WTC11 (cell line): ENCODE measurements at regions not wholly inside any gene's neighbourhood (a gene's known extent, or its start where the extent isn't known, plus 50 kb on each side); places are given as distances from the start of the nearest gene placed in this dataset.

Experiments used
- ATAC-seq: fragments of 200-7000 bp; cut with Tn5 transposase; 2 replicates; pipeline ENCODE4 v1.10.0; 2021; ENCODE audit warnings: mild to moderate bottlenecking, moderate library complexity
- CTCF ChIA-PET: fragments of 300-600 bp; sonication (Branson Sonifier 250); formaldehyde crosslinking; loops from one replicate; lab custom pipeline; 2021; ENCODE audit warnings: antibody characterized with exemption; lab: Charles Lee
- POLR2A ChIA-PET: fragments of 350-600 bp; sonication (Branson Sonifier 250); formaldehyde crosslinking; loops from one replicate; lab custom pipeline; 2021; ENCODE audit warnings: antibody characterized with exemption; lab: Charles Lee
- DNase-seq: peaks from one replicate; pipeline ENCODE4 v3.0.0; 2021; ENCODE audit warnings: low spot score
- H3K27ac Mint-ChIP-seq: 2 replicates; pipeline ENCODE4 v1.8.0; 2021; ENCODE audit warnings: mixed read lengths
- H3K27me3 Mint-ChIP-seq: 2 replicates; pipeline ENCODE4 v1.8.0; 2021; ENCODE audit warnings: low read depth, mild to moderate bottlenecking, moderate library complexity, mixed read lengths
- H3K36me3 Mint-ChIP-seq: 2 replicates; pipeline ENCODE4 v1.8.0; 2021; ENCODE audit warnings: mixed read lengths
- H3K4me1 Mint-ChIP-seq: 2 replicates; pipeline ENCODE4 v1.8.0; 2022; ENCODE audit warnings: mixed read lengths
- H3K4me3 Mint-ChIP-seq: 2 replicates; pipeline ENCODE4 v1.8.0; 2021; ENCODE audit warnings: mild to moderate bottlenecking, moderate library complexity, mixed read lengths
- H3K9me3 Mint-ChIP-seq: 2 replicates; pipeline ENCODE4 v1.8.0; 2021; ENCODE audit warnings: mixed read lengths
- ATF1 ChIP-seq: sonication (generic); formaldehyde crosslinking; IDR thresholded peaks from 2 replicates; pipeline ENCODE4 v1.8.1; 2023; ENCODE audit warnings: mild to moderate bottlenecking, moderate library complexity, missing genetic modification reagents
- CREB1 ChIP-seq: sonication (generic); formaldehyde crosslinking; IDR thresholded peaks from 2 replicates; pipeline ENCODE4 v1.8.0; 2023; ENCODE audit warnings: mild to moderate bottlenecking, missing genetic modification reagents
- E2F4 ChIP-seq: sonication (generic); formaldehyde crosslinking; IDR thresholded peaks from 2 replicates; pipeline ENCODE4 v1.8.1; 2022; ENCODE audit warnings: low read depth, mild to moderate bottlenecking, moderate library complexity, missing genetic modification reagents, borderline replicate concordance
- ELF4 ChIP-seq: sonication (generic); formaldehyde crosslinking; IDR thresholded peaks from 2 replicates; pipeline ENCODE4 v1.8.1; 2022; ENCODE audit warnings: low read depth, mild to moderate bottlenecking, moderate library complexity, missing genetic modification reagents
- FOXJ3 ChIP-seq: sonication (generic); formaldehyde crosslinking; IDR thresholded peaks from 2 replicates; pipeline ENCODE4 v1.9.0; 2021; ENCODE audit warnings: missing genetic modification reagents, mild to moderate bottlenecking, borderline replicate concordance
- FOXP1 ChIP-seq: sonication (generic); formaldehyde crosslinking; IDR thresholded peaks from 2 replicates; pipeline ENCODE4 v1.8.0; 2022; ENCODE audit warnings: missing genetic modification reagents, mild to moderate bottlenecking, moderate library complexity, borderline replicate concordance
- GTF2I ChIP-seq: fragments of 250-450 bp; sonication (Bioruptor Pico); conservative IDR thresholded peaks from 2 replicates; pipeline ENCODE4 v1.4.0; 2021; ENCODE audit warnings: mild to moderate bottlenecking
- IRF2 ChIP-seq: sonication (generic); formaldehyde crosslinking; IDR thresholded peaks from 2 replicates; pipeline ENCODE4 v1.8.0; 2022; ENCODE audit warnings: low read depth, missing genetic modification reagents, borderline replicate concordance
- JAZF1 ChIP-seq: fragments of 250-450 bp; sonication (Bioruptor Pico); IDR thresholded peaks from 2 replicates; pipeline ENCODE4 v1.9.0; 2021; ENCODE audit warnings: moderate library complexity, mild to moderate bottlenecking, inconsistent platforms
- KAT7 ChIP-seq: sonication (generic); formaldehyde crosslinking; IDR thresholded peaks from 2 replicates; pipeline ENCODE4 v1.8.1; 2023; ENCODE audit warnings: missing genetic modification reagents, mild to moderate bottlenecking, borderline replicate concordance
- NFATC4 ChIP-seq: fragments of 250-450 bp; sonication (Bioruptor Pico); IDR thresholded peaks from 2 replicates; pipeline ENCODE4 v1.9.0; 2021; ENCODE audit warnings: mild to moderate bottlenecking
- NR3C1 ChIP-seq: sonication (generic); formaldehyde crosslinking; conservative IDR thresholded peaks from 2 replicates; pipeline ENCODE4 v1.8.1; 2023; ENCODE audit warnings: low read depth, mild to moderate bottlenecking, missing genetic modification reagents
- PRRX2 ChIP-seq: fragments of 250-450 bp; sonication (Bioruptor Pico); IDR thresholded peaks from 2 replicates; pipeline ENCODE4 v1.8.0; 2021; ENCODE audit warnings: mild to moderate bottlenecking
- RELA ChIP-seq: sonication (generic); formaldehyde crosslinking; IDR thresholded peaks from 2 replicates; pipeline ENCODE4 v1.8.1; 2022; ENCODE audit warnings: missing genetic modification reagents, mild to moderate bottlenecking, borderline replicate concordance
- TP53 ChIP-seq: sonication (generic); formaldehyde crosslinking; IDR thresholded peaks from 2 replicates; pipeline ENCODE4 v1.8.1; 2023; ENCODE audit warnings: mild to moderate bottlenecking, missing genetic modification reagents
- USF1 ChIP-seq: sonication (generic); formaldehyde crosslinking; IDR thresholded peaks from 2 replicates; pipeline ENCODE4 v1.8.0; 2022; ENCODE audit warnings: mild to moderate bottlenecking, missing genetic modification reagents
- ZNF121 ChIP-seq: sonication (generic); formaldehyde crosslinking; IDR thresholded peaks from 2 replicates; pipeline ENCODE4 v1.8.0; 2023; ENCODE audit warnings: missing genetic modification reagents
- ZNF232 ChIP-seq: sonication (generic); formaldehyde crosslinking; IDR thresholded peaks from 2 replicates; pipeline ENCODE4 v1.8.0; 2022; ENCODE audit warnings: mild to moderate bottlenecking, missing genetic modification reagents
- ZNF423 ChIP-seq: fragments of 250-450 bp; sonication (Bioruptor Pico); IDR thresholded peaks from 2 replicates; pipeline ENCODE4 v2.1.2; 2022; ENCODE audit warnings: mild to moderate bottlenecking, moderate library complexity
- ZNF671 ChIP-seq: fragments of 250-450 bp; sonication (Bioruptor Pico); IDR thresholded peaks from 2 replicates; pipeline ENCODE4 v1.8.0; 2021; ENCODE audit warnings: mild to moderate bottlenecking
- TF ChIP-seq, protein P1 (sequence below): sonication (generic); formaldehyde crosslinking; IDR thresholded peaks from 2 replicates; pipeline ENCODE4 v1.8.1; 2022; ENCODE audit warnings: low read depth, missing genetic modification reagents, borderline replicate concordance
- TF ChIP-seq, protein P2 (sequence below): sonication (generic); formaldehyde crosslinking; IDR thresholded peaks from 2 replicates; pipeline ENCODE4 v1.8.0; 2023; ENCODE audit warnings: mild to moderate bottlenecking, missing genetic modification reagents
- TF ChIP-seq, protein P3 (sequence below): fragments of 250-450 bp; sonication (Bioruptor Pico); IDR thresholded peaks from 2 replicates; pipeline ENCODE4 v1.9.0; 2021; ENCODE audit warnings: mild to moderate bottlenecking

DNA sequence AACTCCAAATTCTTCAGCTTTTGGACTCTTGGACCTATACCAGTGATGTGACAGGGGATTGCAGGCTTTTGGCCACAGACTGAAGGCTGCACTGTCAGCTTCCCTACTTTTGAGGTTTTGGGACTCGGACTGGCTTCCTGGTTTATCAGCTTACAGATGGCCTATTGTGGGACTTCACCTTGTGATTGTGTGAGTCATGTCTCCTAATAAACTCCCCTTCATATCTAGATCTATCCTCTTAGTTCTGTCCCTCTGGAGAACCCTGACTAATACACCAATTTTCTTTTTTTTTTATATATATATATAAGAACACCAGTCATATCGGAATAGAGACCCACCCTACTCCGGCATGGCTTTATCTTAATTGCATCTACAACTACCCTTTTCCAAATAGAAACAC is 166.8 kb downstream of the ETV1 start:
- peaks cover 11% of the 10 kb centered on the region for H3K9me3 Mint-ChIP-seq
- H3K4me3 Mint-ChIP-seq: no peak overlapping the region
- no peak for ATAC-seq
- POLR2A ChIA-PET: no interaction called here
- TF ChIP-seq ATF1 (CRISPR knock-in tag) (no peak), JAZF1 (CRISPR knock-in tag) (no peak), ZNF671 (CRISPR knock-in tag) (no peak), FOXJ3 (no peak), NR3C1 (no peak), ZNF121 (CRISPR knock-in tag) (no peak), TP53 (CRISPR knock-in tag) (no peak)
- no peak overlapping the region for H3K27ac Mint-ChIP-seq
- H3K27me3 Mint-ChIP-seq: no peaks in the 10 kb centered on the region; the same call in 1 of the 2 replicates
- H3K36me3 Mint-ChIP-seq: no peaks in the 10 kb centered on the region; the same call in 1 of the 2 replicates
- CTCF ChIA-PET: no interaction called here
- no peak for DNase-seq
- H3K4me1 Mint-ChIP-seq: no peaks in the 10 kb centered on the region

DNA sequence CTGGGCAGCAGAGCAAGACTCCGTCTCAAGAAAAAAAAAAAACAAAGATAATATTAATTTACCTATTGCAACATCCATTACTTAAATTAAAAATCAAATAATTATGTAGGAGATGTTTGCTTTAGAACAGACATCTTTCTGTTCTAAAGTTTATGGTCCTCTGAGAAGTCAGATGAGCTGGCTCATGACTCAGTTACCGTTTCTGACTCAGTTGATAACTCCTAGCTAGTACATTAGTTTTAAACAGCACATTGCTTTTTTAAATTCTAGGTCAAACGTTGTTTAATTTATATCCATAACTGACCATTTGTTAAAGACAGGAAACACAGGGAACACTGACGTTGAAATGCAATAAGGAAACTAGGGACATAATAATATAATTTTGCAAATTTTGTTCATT is 162.7 kb downstream of the ETV1 start:
- no peak for DNase-seq
- ATAC-seq: no peak
- ChIA-PET POLR2A (no interaction called here), CTCF (no interaction called here)
- TF ChIP-seq, protein P1, sequence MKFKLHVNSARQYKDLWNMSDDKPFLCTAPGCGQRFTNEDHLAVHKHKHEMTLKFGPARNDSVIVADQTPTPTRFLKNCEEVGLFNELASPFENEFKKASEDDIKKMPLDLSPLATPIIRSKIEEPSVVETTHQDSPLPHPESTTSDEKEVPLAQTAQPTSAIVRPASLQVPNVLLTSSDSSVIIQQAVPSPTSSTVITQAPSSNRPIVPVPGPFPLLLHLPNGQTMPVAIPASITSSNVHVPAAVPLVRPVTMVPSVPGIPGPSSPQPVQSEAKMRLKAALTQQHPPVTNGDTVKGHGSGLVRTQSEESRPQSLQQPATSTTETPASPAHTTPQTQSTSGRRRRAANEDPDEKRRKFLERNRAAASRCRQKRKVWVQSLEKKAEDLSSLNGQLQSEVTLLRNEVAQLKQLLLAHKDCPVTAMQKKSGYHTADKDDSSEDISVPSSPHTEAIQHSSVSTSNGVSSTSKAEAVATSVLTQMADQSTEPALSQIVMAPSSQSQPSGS (CRISPR knock-in tag): no peak
- no peak for TF ChIP-seq USF1 (CRISPR knock-in tag)
- TF ChIP-seq CREB1: no peak
- TF ChIP-seq PRRX2 (CRISPR knock-in tag): no peak
- no peak for TF ChIP-seq FOXJ3
- no peak for TF ChIP-seq KAT7
- TF ChIP-seq E2F4 (CRISPR knock-in tag): no peak
- no peak for TF ChIP-seq ELF4 (CRISPR knock-in tag)
- no peak for TF ChIP-seq IRF2 (CRISPR knock-in tag)
- no peak for TF ChIP-seq FOXP1 (CRISPR knock-in tag)
- TF ChIP-seq ZNF423 (CRISPR knock-in tag): no peak
- Mint-ChIP-seq H3K4me3 (no peak overlapping the region), H3K4me1 (0 out of 2 replicates have a peak, but pooled peaks cover 2% of the 10 kb centered on the region), H3K9me3 (no peaks in the 10 kb centered on the region), H3K36me3 (no peaks in the 10 kb centered on the region), H3K27me3 (no peaks in the 10 kb centered on the region), H3K27ac (no peak overlapping the region)

DNA sequence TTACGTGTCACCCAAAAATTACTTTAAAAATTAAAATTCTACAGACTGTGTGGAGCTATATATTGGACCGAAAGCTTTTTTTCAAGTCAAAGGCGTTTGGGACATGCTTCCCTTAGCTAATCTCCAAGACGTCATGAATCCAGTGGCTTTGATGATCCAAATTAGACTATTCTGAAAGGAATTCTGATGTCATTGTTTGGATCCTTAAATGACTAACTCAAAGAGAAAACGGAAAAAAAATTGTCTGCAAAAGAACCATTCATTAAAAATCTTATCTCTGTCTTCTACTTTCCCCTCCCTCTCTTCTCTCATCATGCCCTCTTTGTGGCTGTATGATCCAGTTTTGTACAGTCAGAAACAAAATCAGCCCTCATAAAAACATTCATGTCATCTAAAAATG is 161.8 kb downstream of the ETV1 start:
- no peaks in the 10 kb centered on the region for H3K27me3 Mint-ChIP-seq
- DNase-seq (no peak), ATAC-seq (no peak)
- POLR2A ChIA-PET: no interaction called here
- CTCF ChIA-PET: no interaction called here
- H3K4me1 Mint-ChIP-seq: 0 out of 2 replicates have a peak, but pooled peaks cover 2% of the 10 kb centered on the region
- H3K9me3 Mint-ChIP-seq: no peaks in the 10 kb centered on the region
- H3K36me3 Mint-ChIP-seq: no peaks in the 10 kb centered on the region
- H3K4me3 Mint-ChIP-seq: no peak overlapping the region
- H3K27ac Mint-ChIP-seq: no peak overlapping the region
- TF ChIP-seq NFATC4 (CRISPR knock-in tag) (no peak), RELA (CRISPR knock-in tag) (no peak), GTF2I (CRISPR knock-in tag) (no peak), ZNF232 (CRISPR knock-in tag) (no peak)
- TF ChIP-seq, protein P2, sequence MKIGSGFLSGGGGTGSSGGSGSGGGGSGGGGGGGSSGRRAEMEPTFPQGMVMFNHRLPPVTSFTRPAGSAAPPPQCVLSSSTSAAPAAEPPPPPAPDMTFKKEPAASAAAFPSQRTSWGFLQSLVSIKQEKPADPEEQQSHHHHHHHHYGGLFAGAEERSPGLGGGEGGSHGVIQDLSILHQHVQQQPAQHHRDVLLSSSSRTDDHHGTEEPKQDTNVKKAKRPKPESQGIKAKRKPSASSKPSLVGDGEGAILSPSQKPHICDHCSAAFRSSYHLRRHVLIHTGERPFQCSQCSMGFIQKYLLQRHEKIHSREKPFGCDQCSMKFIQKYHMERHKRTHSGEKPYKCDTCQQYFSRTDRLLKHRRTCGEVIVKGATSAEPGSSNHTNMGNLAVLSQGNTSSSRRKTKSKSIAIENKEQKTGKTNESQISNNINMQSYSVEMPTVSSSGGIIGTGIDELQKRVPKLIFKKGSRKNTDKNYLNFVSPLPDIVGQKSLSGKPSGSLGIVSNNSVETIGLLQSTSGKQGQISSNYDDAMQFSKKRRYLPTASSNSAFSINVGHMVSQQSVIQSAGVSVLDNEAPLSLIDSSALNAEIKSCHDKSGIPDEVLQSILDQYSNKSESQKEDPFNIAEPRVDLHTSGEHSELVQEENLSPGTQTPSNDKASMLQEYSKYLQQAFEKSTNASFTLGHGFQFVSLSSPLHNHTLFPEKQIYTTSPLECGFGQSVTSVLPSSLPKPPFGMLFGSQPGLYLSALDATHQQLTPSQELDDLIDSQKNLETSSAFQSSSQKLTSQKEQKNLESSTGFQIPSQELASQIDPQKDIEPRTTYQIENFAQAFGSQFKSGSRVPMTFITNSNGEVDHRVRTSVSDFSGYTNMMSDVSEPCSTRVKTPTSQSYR (CRISPR knock-in tag): no peak
- TF ChIP-seq, protein P3, sequence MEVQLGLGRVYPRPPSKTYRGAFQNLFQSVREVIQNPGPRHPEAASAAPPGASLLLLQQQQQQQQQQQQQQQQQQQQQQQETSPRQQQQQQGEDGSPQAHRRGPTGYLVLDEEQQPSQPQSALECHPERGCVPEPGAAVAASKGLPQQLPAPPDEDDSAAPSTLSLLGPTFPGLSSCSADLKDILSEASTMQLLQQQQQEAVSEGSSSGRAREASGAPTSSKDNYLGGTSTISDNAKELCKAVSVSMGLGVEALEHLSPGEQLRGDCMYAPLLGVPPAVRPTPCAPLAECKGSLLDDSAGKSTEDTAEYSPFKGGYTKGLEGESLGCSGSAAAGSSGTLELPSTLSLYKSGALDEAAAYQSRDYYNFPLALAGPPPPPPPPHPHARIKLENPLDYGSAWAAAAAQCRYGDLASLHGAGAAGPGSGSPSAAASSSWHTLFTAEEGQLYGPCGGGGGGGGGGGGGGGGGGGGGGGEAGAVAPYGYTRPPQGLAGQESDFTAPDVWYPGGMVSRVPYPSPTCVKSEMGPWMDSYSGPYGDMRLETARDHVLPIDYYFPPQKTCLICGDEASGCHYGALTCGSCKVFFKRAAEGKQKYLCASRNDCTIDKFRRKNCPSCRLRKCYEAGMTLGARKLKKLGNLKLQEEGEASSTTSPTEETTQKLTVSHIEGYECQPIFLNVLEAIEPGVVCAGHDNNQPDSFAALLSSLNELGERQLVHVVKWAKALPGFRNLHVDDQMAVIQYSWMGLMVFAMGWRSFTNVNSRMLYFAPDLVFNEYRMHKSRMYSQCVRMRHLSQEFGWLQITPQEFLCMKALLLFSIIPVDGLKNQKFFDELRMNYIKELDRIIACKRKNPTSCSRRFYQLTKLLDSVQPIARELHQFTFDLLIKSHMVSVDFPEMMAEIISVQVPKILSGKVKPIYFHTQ: no peak
